ENCODE measurements at regions not wholly inside any gene's neighbourhood (a gene's known extent, or its start where the extent isn't known, plus 50 kb on each side); places are given as distances from the start of the nearest gene placed in this dataset.
"Not testable (repeated sequence)": the region's sequence is repeated elsewhere in the genome, so short reads cannot be mapped to it uniquely, and the experiment has no call there.

- Histone ChIP-seq H3K4me1 (ENCODE audit: low read depth) (no peaks in the 10 kb centered on the region), H3K27ac (no peak overlapping the region), H3K27me3 (no peaks in the 10 kb centered on the region), H3K9me3 (ENCODE audit: low read depth) (no peaks in the 10 kb centered on the region), H3K36me3 (no peaks in the 10 kb centered on the region), H3K4me3 (no peak overlapping the region)
- no peak for DNase-seq (ENCODE audit: low read depth in 1 of 2, low spot score in 1 of 2)
- TF ChIP-seq, protein P1, sequence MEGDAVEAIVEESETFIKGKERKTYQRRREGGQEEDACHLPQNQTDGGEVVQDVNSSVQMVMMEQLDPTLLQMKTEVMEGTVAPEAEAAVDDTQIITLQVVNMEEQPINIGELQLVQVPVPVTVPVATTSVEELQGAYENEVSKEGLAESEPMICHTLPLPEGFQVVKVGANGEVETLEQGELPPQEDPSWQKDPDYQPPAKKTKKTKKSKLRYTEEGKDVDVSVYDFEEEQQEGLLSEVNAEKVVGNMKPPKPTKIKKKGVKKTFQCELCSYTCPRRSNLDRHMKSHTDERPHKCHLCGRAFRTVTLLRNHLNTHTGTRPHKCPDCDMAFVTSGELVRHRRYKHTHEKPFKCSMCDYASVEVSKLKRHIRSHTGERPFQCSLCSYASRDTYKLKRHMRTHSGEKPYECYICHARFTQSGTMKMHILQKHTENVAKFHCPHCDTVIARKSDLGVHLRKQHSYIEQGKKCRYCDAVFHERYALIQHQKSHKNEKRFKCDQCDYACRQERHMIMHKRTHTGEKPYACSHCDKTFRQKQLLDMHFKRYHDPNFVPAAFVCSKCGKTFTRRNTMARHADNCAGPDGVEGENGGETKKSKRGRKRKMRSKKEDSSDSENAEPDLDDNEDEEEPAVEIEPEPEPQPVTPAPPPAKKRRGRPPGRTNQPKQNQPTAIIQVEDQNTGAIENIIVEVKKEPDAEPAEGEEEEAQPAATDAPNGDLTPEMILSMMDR (IDR thresholded peaks at IDR 0.05; ENCODE audit: low read depth, low read length) = no peak
These were observed 68.0 kb downstream of the CBLN4 start for GRCh38 chr20:55937283-55937682.

- DNase-seq (ENCODE audit: low read depth in 1 of 2, low spot score in 1 of 2) = no peak
- TF ChIP-seq, protein P1 (IDR thresholded peaks at IDR 0.05; ENCODE audit: low read depth, low read length) = no peak
- H3K36me3 ChIP-seq = no peaks in the 10 kb centered on the region
- no peak overlapping the region for H3K4me3 ChIP-seq
- no peaks in the 10 kb centered on the region for H3K27me3 ChIP-seq
- H3K9me3 ChIP-seq (ENCODE audit: low read depth) = no peaks in the 10 kb centered on the region
- no peaks in the 10 kb centered on the region for H3K4me1 ChIP-seq (ENCODE audit: low read depth)
- no peak overlapping the region for H3K27ac ChIP-seq
These were observed 69.1 kb downstream of the CBLN4 start for GRCh38 chr20:55936209-55936595.

DNA sequence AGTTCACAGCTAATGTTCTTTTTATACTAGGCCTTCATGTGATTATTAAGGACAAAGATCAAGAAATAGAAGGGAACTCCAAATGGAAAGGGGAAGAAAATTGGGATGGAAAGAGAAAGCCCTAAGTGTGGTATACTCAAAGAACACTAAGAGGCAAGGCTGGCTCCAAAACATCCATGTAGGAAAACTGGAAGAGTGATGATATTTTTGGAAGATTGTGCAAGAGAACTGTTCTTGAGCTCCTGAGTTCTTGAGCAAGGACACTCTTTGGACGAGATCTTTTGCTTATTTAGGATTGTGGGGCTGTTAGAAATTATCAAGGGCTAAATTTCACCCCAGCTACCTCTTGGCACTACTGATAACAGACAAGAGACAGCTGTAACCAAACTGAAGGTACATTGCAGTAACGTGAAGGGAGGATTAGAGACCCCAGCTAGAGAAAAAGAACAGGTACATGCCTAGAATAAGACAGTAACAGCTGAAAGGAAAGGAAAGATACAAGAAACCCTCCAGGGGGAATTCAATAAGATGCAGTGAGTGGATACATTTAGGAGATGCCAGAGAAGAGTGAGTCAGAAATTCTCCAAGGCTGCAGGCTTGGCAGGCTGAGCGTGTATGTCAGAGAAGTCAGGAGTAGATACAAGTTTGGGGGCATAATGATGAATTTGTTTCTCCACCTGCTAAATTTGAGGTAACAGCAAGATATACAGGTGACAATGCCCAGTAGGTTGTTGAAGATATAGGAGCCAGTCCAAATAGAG is 69.7 kb downstream of the CBLN4 start:
- Histone ChIP-seq H3K27ac (no peak overlapping the region), H3K4me1 (ENCODE audit: low read depth) (no peaks in the 10 kb centered on the region), H3K27me3 (no peaks in the 10 kb centered on the region)

GRCh38 chr20:55934146-55934545 is 71.2 kb downstream of the CBLN4 start:
- Histone ChIP-seq H3K27ac (no peak overlapping the region), H3K4me3 (no peak overlapping the region), H3K27me3 (no peaks in the 10 kb centered on the region), H3K9me3 (ENCODE audit: low read depth) (no peaks in the 10 kb centered on the region), H3K36me3 (no peaks in the 10 kb centered on the region), H3K4me1 (ENCODE audit: low read depth) (no peaks in the 10 kb centered on the region)
- DNase-seq (ENCODE audit: low read depth in 1 of 2, low spot score in 1 of 2) = no peak
- TF ChIP-seq, protein P1 (IDR thresholded peaks at IDR 0.05; ENCODE audit: low read depth, low read length) = no peak

More for the DNA sequence above, 69.7 kb downstream of the CBLN4 start:
- DNase-seq (ENCODE audit: low read depth in 1 of 2, low spot score in 1 of 2) = no peak
- TF ChIP-seq, protein P1 (IDR thresholded peaks at IDR 0.05; ENCODE audit: low read depth, low read length) = no peak
- Histone ChIP-seq H3K9me3 (ENCODE audit: low read depth) (no peaks in the 10 kb centered on the region), H3K36me3 (no peaks in the 10 kb centered on the region), H3K4me3 (no peak overlapping the region)

- H3K9me3 ChIP-seq (ENCODE audit: low read depth); H3K27ac ChIP-seq; DNase-seq (ENCODE audit: low read depth in 1 of 2, low spot score in 1 of 2); H3K4me3 ChIP-seq; H3K27me3 ChIP-seq; H3K4me1 ChIP-seq (ENCODE audit: low read depth); H3K36me3 ChIP-seq: not testable (repeated sequence)
These were observed 74.4 kb downstream of the CBLN4 start for GRCh38 chr20:55930876-55931275.

- no peak for DNase-seq (ENCODE audit: low read depth in 1 of 2, low spot score in 1 of 2)
- no peaks in the 10 kb centered on the region for H3K4me1 ChIP-seq (ENCODE audit: low read depth)
- H3K4me3 ChIP-seq = no peak overlapping the region
- H3K27me3 ChIP-seq = no peaks in the 10 kb centered on the region
- no peak overlapping the region for H3K27ac ChIP-seq
- H3K9me3 ChIP-seq (ENCODE audit: low read depth) = no peaks in the 10 kb centered on the region
- no peaks in the 10 kb centered on the region for H3K36me3 ChIP-seq
- TF ChIP-seq, protein P1 (IDR thresholded peaks at IDR 0.05; ENCODE audit: low read depth, low read length) = no peak
These were observed 77.1 kb downstream of the CBLN4 start for GRCh38 chr20:55928266-55928665.
